Activated naive CD4-positive, alpha-beta T cell treated with anti-CD3 and anti-CD28 coated beads, Interleukin-2, amount 10 ng/mL, durations not matched to agents 7 days and 5 days (primary cell): ENCODE measurements at regions not wholly inside any gene's neighbourhood (a gene's known extent, or its start where the extent isn't known, plus 50 kb on each side); places are given as distances from the start of the nearest gene placed in this dataset.

ENCODE experiments used
- CTCF ChIA-PET: fragments of 350-600 bp; sonication (Branson Sonifier 250); formaldehyde crosslinking; loops from one replicate; lab custom pipeline; 2021; ENCODE audit warnings: antibody characterized with exemption; lab: Charles Lee
- DNase-seq: peaks from one replicate; pipeline ENCODE4 v3.0.0-alpha.2; 2020
- H3K27ac Mint-ChIP-seq: one replicate; pipeline ENCODE4 v1.8.0; 2021; ENCODE audit warnings: mild to moderate bottlenecking, moderate library complexity, mixed read lengths
- H3K27me3 Mint-ChIP-seq: one replicate; pipeline ENCODE4 v1.8.0; 2021; ENCODE audit warnings: mild to moderate bottlenecking, mixed read lengths
- H3K36me3 Mint-ChIP-seq: one replicate; pipeline ENCODE4 v1.8.0; 2021; ENCODE audit warnings: mixed read lengths
- H3K4me1 Mint-ChIP-seq: one replicate; pipeline ENCODE4 v1.8.0; 2021; ENCODE audit warnings: mixed read lengths
- H3K4me3 Mint-ChIP-seq: one replicate; pipeline ENCODE4 v1.8.0; 2021; ENCODE audit warnings: mild to moderate bottlenecking, moderate library complexity, mixed read lengths
- H3K9me3 Mint-ChIP-seq: one replicate; pipeline ENCODE4 v1.8.0; 2021; ENCODE audit warnings: mixed read lengths

- no peak for DNase-seq
- CTCF ChIA-PET = no interaction called here
- Mint-ChIP-seq H3K36me3 (no peaks in the 10 kb centered on the region), H3K9me3 (peaks cover 4% of the 10 kb centered on the region), H3K4me3 (no peak overlapping the region), H3K27ac (no peak overlapping the region), H3K4me1 (no peaks in the 10 kb centered on the region), H3K27me3 (peaks cover 9% of the 10 kb centered on the region)
Observed at GRCh38 chr6:166779963-166780683, 153.1 kb upstream of the RPS6KA2 start.

- H3K36me3 Mint-ChIP-seq = no peaks in the 10 kb centered on the region
- peaks cover 9% of the 10 kb centered on the region for H3K27me3 Mint-ChIP-seq
- no peak for DNase-seq
- no peaks in the 10 kb centered on the region for H3K4me1 Mint-ChIP-seq
- H3K27ac Mint-ChIP-seq = no peak overlapping the region
- no peak overlapping the region for H3K4me3 Mint-ChIP-seq
- H3K9me3 Mint-ChIP-seq = no peaks in the 10 kb centered on the region
- CTCF ChIA-PET = interaction anchor here (1.5 kb wide), 1 partner anchor 210 kb away, joined by 6 read pairs; no protein-coding TSS in a partner anchor
Observed at GRCh38 chr6:166779381-166779780, 152.3 kb upstream of the RPS6KA2 start.

- Mint-ChIP-seq H3K4me1 (no peaks in the 10 kb centered on the region), H3K27me3 (peaks cover 9% of the 10 kb centered on the region), H3K4me3 (no peak overlapping the region), H3K27ac (no peak overlapping the region), H3K9me3 (no peaks in the 10 kb centered on the region), H3K36me3 (no peaks in the 10 kb centered on the region)
- CTCF ChIA-PET = interaction anchor here (1.5 kb wide), 1 partner anchor 211 kb away, joined by 6 read pairs; no protein-coding TSS in a partner anchor
- no peak for DNase-seq
Observed at GRCh38 chr6:166778776-166779175, 151.7 kb upstream of the RPS6KA2 start.

- DNase-seq = no peak
- CTCF ChIA-PET = interaction anchor here (0.8 to 1.5 kb wide), 2 partner anchors 212 to 236 kb away, joined by 3 to 6 read pairs; no protein-coding TSS in a partner anchor
- H3K36me3 Mint-ChIP-seq = no peaks in the 10 kb centered on the region
- no peaks in the 10 kb centered on the region for H3K9me3 Mint-ChIP-seq
- peaks cover 11% of the 10 kb centered on the region for H3K27me3 Mint-ChIP-seq
- no peak overlapping the region for H3K27ac Mint-ChIP-seq
- H3K4me1 Mint-ChIP-seq = no peaks in the 10 kb centered on the region
- H3K4me3 Mint-ChIP-seq = no peak overlapping the region
Observed at GRCh38 chr6:166778046-166778445, 151.0 kb upstream of the RPS6KA2 start.

- DNase-seq = no peak
- no peaks in the 10 kb centered on the region for H3K9me3 Mint-ChIP-seq
- no peaks in the 10 kb centered on the region for H3K4me1 Mint-ChIP-seq
- H3K27me3 Mint-ChIP-seq = peaks cover 20% of the 10 kb centered on the region
- no peaks in the 10 kb centered on the region for H3K36me3 Mint-ChIP-seq
- CTCF ChIA-PET = interaction anchor here (0.6 to 4.9 kb wide), 4 partner anchors 159 to 365 kb away, joined by 3 to 41 read pairs (median 20); no protein-coding TSS in a partner anchor
- H3K4me3 Mint-ChIP-seq = no peak overlapping the region
- no peak overlapping the region for H3K27ac Mint-ChIP-seq
Observed at GRCh38 chr6:166777096-166777630, 150.1 kb upstream of the RPS6KA2 start.

GRCh38 chr6:166776571-166776970 lies 149.5 kb upstream of the RPS6KA2 start:
- H3K9me3 Mint-ChIP-seq = no peaks in the 10 kb centered on the region
- no peak for DNase-seq
- H3K27ac Mint-ChIP-seq = no peak overlapping the region
- H3K4me3 Mint-ChIP-seq = no peak overlapping the region
- H3K4me1 Mint-ChIP-seq = no peaks in the 10 kb centered on the region
- peaks cover 26% of the 10 kb centered on the region for H3K27me3 Mint-ChIP-seq
- CTCF ChIA-PET = interaction anchor here (0.6 to 4.9 kb wide), 5 partner anchors 160 to 478 kb away, joined by 3 to 41 read pairs (median 5); partner anchors contain the start of gene CEP43
- no peaks in the 10 kb centered on the region for H3K36me3 Mint-ChIP-seq

- peaks cover 4% of the 10 kb centered on the region for H3K4me1 Mint-ChIP-seq
- no peak for DNase-seq
- H3K36me3 Mint-ChIP-seq = no peaks in the 10 kb centered on the region
- peaks cover 30% of the 10 kb centered on the region for H3K27me3 Mint-ChIP-seq
- no peak overlapping the region for H3K27ac Mint-ChIP-seq
- CTCF ChIA-PET = interaction anchor here (0.7 to 4.9 kb wide), 14 partner anchors 9 to 515 kb away, joined by 3 to 41 read pairs (median 4); partner anchors contain the start of genes CEP43 and UNC93A
- no peak overlapping the region for H3K4me3 Mint-ChIP-seq
- H3K9me3 Mint-ChIP-seq = no peaks in the 10 kb centered on the region
Observed at GRCh38 chr6:166775923-166776220, 148.8 kb upstream of the RPS6KA2 start.

- H3K4me1 Mint-ChIP-seq = peaks cover 4% of the 10 kb centered on the region
- H3K27ac Mint-ChIP-seq = no peak overlapping the region
- no peaks in the 10 kb centered on the region for H3K36me3 Mint-ChIP-seq
- no peaks in the 10 kb centered on the region for H3K9me3 Mint-ChIP-seq
- DNase-seq = peak; percentile 71
- H3K27me3 Mint-ChIP-seq = peaks cover 30% of the 10 kb centered on the region
- CTCF ChIA-PET = interaction anchor here (0.6 to 4.9 kb wide), 25 partner anchors 9 to 516 kb away, joined by 3 to 41 read pairs (median 3); partner anchors contain the start of genes CEP43 and UNC93A
- H3K4me3 Mint-ChIP-seq = no peak overlapping the region
Observed at GRCh38 chr6:166775180-166775922, 148.3 kb upstream of the RPS6KA2 start.

- no peak for DNase-seq
- Mint-ChIP-seq H3K27me3 (peaks cover 30% of the 10 kb centered on the region), H3K36me3 (no peaks in the 10 kb centered on the region), H3K4me1 (peaks cover 4% of the 10 kb centered on the region), H3K4me3 (no peak overlapping the region), H3K27ac (no peak overlapping the region), H3K9me3 (no peaks in the 10 kb centered on the region)
- CTCF ChIA-PET = interaction anchor here (0.6 to 4.9 kb wide), 21 partner anchors 9 to 516 kb away, joined by 3 to 41 read pairs (median 4); partner anchors contain the start of gene UNC93A
Observed at GRCh38 chr6:166774770-166775169, 147.7 kb upstream of the RPS6KA2 start.

GRCh38 chr6:166774292-166774691 lies 147.2 kb upstream of the RPS6KA2 start:
- H3K27ac Mint-ChIP-seq = no peak overlapping the region
- H3K36me3 Mint-ChIP-seq = no peaks in the 10 kb centered on the region
- no peak overlapping the region for H3K4me3 Mint-ChIP-seq
- CTCF ChIA-PET = interaction anchor here (0.7 to 4.9 kb wide), 9 partner anchors 9 to 577 kb away, joined by 3 to 41 read pairs (median 5); no protein-coding TSS in a partner anchor
- no peaks in the 10 kb centered on the region for H3K9me3 Mint-ChIP-seq
- H3K4me1 Mint-ChIP-seq = peaks cover 4% of the 10 kb centered on the region
- no peak for DNase-seq
- peaks cover 30% of the 10 kb centered on the region for H3K27me3 Mint-ChIP-seq

GRCh38 chr6:166772518-166772917 lies 145.5 kb upstream of the RPS6KA2 start:
- DNase-seq = no peak
- no peak overlapping the region for H3K27ac Mint-ChIP-seq
- CTCF ChIA-PET = no interaction called here
- H3K9me3 Mint-ChIP-seq = no peaks in the 10 kb centered on the region
- H3K27me3 Mint-ChIP-seq = peaks cover 30% of the 10 kb centered on the region
- no peaks in the 10 kb centered on the region for H3K36me3 Mint-ChIP-seq
- no peak overlapping the region for H3K4me3 Mint-ChIP-seq
- peaks cover 4% of the 10 kb centered on the region for H3K4me1 Mint-ChIP-seq

GRCh38 chr6:166771701-166772100 lies 144.7 kb upstream of the RPS6KA2 start:
- no peak for DNase-seq
- Mint-ChIP-seq H3K4me3 (no peak overlapping the region), H3K36me3 (no peaks in the 10 kb centered on the region), H3K27ac (no peak overlapping the region), H3K4me1 (peaks cover 4% of the 10 kb centered on the region), H3K9me3 (no peaks in the 10 kb centered on the region), H3K27me3 (peaks cover 30% of the 10 kb centered on the region)
- CTCF ChIA-PET = interaction anchor here (1.2 to 1.3 kb wide), 2 partner anchors 12 to 372 kb away, joined by 3 read pairs; no protein-coding TSS in a partner anchor

- no peak for DNase-seq
- Mint-ChIP-seq H3K36me3 (no peaks in the 10 kb centered on the region), H3K4me3 (no peak overlapping the region), H3K27me3 (peaks cover 24% of the 10 kb centered on the region), H3K9me3 (no peaks in the 10 kb centered on the region), H3K27ac (no peak overlapping the region), H3K4me1 (peaks cover 4% of the 10 kb centered on the region)
- CTCF ChIA-PET = interaction anchor here (0.5 to 1.3 kb wide), 6 partner anchors 11 to 499 kb away, joined by 3 read pairs; no protein-coding TSS in a partner anchor
Observed at GRCh38 chr6:166770216-166771116, 143.4 kb upstream of the RPS6KA2 start.
